ENCODE measurements at regions not wholly inside any gene's neighbourhood (a gene's known extent, or its start where the extent isn't known, plus 50 kb on each side); places are given as distances from the start of the nearest gene placed in this dataset.

DNA sequence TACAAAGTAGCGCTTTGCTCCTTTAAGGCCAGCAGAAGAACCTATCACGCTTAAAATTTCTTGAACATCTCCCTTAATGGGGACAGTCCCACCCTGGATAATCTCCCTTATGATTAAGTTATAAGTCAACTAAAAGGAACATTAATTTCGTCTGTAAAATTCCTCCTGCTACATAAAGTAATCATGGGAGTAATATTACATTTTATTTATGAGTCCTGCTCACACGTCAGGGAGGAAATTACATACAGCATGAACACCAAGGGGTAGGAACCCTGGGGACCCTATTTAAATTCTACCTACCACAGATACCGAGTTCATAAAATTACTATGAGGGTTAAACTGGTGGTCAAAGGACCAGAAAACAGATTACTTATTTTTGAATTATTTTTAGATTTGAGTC, 926.6 kb upstream of the MBL2 start:
- TF ChIP-seq, protein P1, sequence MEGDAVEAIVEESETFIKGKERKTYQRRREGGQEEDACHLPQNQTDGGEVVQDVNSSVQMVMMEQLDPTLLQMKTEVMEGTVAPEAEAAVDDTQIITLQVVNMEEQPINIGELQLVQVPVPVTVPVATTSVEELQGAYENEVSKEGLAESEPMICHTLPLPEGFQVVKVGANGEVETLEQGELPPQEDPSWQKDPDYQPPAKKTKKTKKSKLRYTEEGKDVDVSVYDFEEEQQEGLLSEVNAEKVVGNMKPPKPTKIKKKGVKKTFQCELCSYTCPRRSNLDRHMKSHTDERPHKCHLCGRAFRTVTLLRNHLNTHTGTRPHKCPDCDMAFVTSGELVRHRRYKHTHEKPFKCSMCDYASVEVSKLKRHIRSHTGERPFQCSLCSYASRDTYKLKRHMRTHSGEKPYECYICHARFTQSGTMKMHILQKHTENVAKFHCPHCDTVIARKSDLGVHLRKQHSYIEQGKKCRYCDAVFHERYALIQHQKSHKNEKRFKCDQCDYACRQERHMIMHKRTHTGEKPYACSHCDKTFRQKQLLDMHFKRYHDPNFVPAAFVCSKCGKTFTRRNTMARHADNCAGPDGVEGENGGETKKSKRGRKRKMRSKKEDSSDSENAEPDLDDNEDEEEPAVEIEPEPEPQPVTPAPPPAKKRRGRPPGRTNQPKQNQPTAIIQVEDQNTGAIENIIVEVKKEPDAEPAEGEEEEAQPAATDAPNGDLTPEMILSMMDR (IDR thresholded peaks at IDR 0.05; ENCODE audit: insufficient read depth, low read depth, low read length) = no peak
- no peak for DNase-seq (ENCODE audit: low read depth)
- no peak overlapping the region for H3K4me3 ChIP-seq (ENCODE audit: low read depth, low read length)

DNA sequence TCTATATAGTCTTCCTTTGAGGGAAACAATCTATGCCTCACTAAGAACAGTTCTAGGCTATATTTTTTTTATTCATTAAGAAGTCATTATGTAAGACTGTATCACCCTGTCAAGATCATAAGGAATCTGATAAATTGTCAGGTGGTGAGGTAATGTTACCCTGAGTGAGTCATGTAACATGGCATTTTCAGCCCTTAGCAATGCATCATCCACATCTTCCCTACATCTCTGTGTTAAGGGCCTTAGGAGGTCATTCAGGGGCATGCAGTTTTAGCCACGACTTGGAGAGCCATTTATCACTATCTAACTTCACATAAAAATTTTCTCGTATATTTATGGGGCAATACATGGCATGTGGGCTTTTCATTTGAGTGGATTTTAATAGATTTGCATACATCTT, 924.5 kb upstream of the MBL2 start:
- TF ChIP-seq, protein P1 (IDR thresholded peaks at IDR 0.05; ENCODE audit: insufficient read depth, low read depth, low read length) = no peak
- H3K4me3 ChIP-seq (ENCODE audit: low read depth, low read length) = no peak overlapping the region
- no peak for DNase-seq (ENCODE audit: low read depth)

DNA sequence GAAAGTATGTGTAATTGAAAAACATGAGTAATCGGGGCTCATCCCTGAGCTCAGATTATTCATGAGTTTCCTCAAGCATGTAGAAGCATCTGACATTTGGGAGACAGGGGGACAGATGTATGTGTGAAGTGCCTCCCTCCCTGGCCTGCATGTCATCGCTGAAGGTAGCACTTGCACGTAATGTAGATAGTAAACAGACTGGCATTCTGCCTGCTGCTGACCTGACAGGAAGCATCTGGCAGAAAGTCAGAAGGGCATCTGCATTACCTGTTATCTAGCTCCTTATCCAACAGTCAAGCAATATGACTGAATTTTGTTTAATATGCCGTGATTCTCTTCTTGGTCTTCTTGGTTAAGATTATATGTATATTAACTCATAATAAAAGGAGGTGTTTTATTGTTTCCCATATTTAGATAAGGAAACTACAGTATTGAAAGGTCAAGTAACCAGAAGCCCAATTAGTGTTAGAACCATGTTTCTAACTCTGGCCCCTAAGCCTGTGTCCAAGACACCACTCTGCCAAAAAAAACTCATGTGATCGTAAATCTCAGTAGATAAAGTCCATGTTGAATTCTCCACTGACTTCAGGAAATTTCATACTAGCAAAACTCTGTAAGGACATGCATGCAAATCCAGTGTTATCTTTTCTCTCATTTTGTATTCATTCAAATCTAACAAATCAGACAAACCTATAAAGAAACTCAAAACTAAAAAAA, 918.1 kb upstream of the MBL2 start:
- DNase-seq (ENCODE audit: low read depth) = no peak
- TF ChIP-seq, protein P1 (IDR thresholded peaks at IDR 0.05; ENCODE audit: insufficient read depth, low read depth, low read length) = no peak
- H3K4me3 ChIP-seq (ENCODE audit: low read depth, low read length) = no peak overlapping the region

DNA sequence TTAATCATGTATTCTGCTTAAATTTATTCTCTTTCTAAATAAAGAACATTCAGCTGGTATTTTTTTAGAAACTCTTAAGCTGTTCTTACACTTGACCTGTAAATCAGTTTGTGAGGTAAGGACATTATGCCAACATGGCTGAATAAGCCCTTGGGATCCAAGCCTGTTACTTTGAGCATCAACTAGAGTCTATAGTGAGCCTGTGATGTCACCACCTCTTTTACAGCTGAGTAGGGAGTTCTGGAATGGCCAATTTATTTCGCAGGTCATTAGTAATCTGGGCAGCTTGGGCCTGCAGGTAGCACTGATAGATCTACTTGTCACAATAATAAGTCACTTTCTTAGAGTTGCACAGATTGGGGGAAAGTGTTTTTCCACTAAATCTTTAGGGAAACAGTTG, 915.2 kb upstream of the MBL2 start:
- no peak for DNase-seq (ENCODE audit: low read depth)
- no peak overlapping the region for H3K4me3 ChIP-seq (ENCODE audit: low read depth, low read length)
- TF ChIP-seq, protein P1 (IDR thresholded peaks at IDR 0.05; ENCODE audit: insufficient read depth, low read depth, low read length) = no peak

DNA sequence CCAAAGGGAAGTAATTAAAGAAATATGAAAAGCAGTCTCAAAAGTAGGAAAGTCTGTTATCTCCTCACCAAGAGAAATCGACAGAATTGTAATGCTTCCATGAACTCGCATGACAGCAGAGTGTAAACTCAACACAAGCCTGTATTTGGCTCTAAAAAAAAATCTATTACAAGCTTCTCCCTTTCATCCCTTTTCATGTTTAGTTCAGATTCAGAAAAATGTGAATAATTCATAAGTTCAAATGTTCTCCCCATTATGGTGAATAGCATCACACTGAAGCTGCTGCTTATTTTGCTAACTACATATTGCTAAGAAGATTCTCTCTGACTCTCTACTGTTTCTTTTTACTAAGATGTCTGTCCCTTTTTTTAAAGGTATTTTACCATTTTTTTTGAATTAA, 910.3 kb upstream of the MBL2 start:
- no peak overlapping the region for H3K4me3 ChIP-seq (ENCODE audit: low read depth, low read length)
- no peak for DNase-seq (ENCODE audit: low read depth)
- TF ChIP-seq, protein P1 (IDR thresholded peaks at IDR 0.05; ENCODE audit: insufficient read depth, low read depth, low read length) = no peak

DNA sequence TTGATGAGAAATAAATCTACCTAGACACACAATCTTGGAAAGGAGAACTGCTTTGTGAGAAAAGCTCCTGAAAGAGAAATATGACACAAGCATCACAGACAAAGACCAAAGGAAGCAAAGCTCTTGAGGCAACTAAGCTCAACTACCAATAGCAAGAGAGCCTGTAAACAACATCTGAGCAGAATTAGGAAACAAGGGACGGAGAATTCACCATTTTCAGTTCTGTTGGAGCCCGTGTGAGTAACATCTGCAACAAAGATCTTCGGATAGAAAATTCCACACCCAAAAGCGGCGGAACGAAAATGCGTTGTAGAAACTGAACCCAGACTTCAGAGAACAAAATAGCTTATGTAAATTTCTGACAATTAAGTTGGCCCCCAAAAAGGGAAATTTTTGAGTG, 909.9 kb upstream of the MBL2 start:
- no peak for DNase-seq (ENCODE audit: low read depth)

More for the DNA sequence above, 909.9 kb upstream of the MBL2 start:
- H3K4me3 ChIP-seq (ENCODE audit: low read depth, low read length) = no peak overlapping the region
- TF ChIP-seq, protein P1 (IDR thresholded peaks at IDR 0.05; ENCODE audit: insufficient read depth, low read depth, low read length) = no peak
